ENCODE measurements at regions not wholly inside any gene's neighbourhood (a gene's known extent, or its start where the extent isn't known, plus 50 kb on each side); places are given as distances from the start of the nearest gene placed in this dataset.

GRCh38 chr15:93319121-93319814, 230.3 kb upstream of the RGMA start:
- TF ChIP-seq ESRRA (CRISPR knock-in tag; IDR thresholded peaks at IDR 0.05; ENCODE audit: borderline replicate concordance) (no peak), ZMAT4 (CRISPR knock-in tag; IDR thresholded peaks at IDR 0.05) (no peak), CREM (CRISPR knock-in tag; IDR thresholded peaks at IDR 0.05) (no peak), ZNF396 (CRISPR knock-in tag; IDR thresholded peaks at IDR 0.05; ENCODE audit: borderline replicate concordance) (no peak), CBFB (CRISPR knock-in tag; IDR thresholded peaks at IDR 0.05; ENCODE audit: low read depth) (no peak), ZNF532 (CRISPR knock-in tag; IDR thresholded peaks at IDR 0.05; ENCODE audit: borderline replicate concordance) (no peak)
- no peak overlapping the region for H3K4me3 Mint-ChIP-seq
- peaks cover 32% of the 10 kb centered on the region for H3K27me3 Mint-ChIP-seq (ENCODE audit: low read depth)
- H3K4me1 Mint-ChIP-seq, result peaks cover 8% of the 10 kb centered on the region
- H3K36me3 Mint-ChIP-seq, result no peaks in the 10 kb centered on the region
- peak; percentile 66 for ATAC-seq
- no peak for DNase-seq (ENCODE audit: low spot score)
- POLR2A ChIA-PET, result no interaction called here
- peaks cover 16% of the 10 kb centered on the region for H3K9me3 Mint-ChIP-seq
- CTCF ChIA-PET, result interaction anchor here (1.7 kb wide), 1 partner anchor 15 kb away, joined by 4 read pairs; no protein-coding TSS in a partner anchor
- no peak overlapping the region for H3K27ac Mint-ChIP-seq

DNA sequence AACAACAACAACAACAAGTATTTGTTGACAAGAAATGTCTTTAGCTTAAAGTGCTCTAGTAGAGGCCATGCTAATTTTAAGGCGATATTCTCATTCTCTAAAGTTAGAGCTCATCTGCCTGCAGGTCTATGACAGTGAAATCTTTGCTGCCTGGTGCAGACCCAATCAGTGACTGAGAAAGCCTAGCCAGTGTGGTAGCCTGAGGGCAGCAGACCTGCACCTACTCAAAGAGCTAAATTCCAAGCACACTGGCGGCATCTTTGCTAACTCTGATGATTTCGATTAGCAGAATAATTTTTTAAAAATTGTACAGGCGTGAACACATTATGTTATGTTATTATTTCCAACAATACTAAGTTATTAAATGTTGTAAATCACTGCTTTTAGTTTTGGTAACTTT, 228.8 kb upstream of the RGMA start:
- H3K9me3 Mint-ChIP-seq, result peaks cover 16% of the 10 kb centered on the region
- TF ChIP-seq, protein P1, sequence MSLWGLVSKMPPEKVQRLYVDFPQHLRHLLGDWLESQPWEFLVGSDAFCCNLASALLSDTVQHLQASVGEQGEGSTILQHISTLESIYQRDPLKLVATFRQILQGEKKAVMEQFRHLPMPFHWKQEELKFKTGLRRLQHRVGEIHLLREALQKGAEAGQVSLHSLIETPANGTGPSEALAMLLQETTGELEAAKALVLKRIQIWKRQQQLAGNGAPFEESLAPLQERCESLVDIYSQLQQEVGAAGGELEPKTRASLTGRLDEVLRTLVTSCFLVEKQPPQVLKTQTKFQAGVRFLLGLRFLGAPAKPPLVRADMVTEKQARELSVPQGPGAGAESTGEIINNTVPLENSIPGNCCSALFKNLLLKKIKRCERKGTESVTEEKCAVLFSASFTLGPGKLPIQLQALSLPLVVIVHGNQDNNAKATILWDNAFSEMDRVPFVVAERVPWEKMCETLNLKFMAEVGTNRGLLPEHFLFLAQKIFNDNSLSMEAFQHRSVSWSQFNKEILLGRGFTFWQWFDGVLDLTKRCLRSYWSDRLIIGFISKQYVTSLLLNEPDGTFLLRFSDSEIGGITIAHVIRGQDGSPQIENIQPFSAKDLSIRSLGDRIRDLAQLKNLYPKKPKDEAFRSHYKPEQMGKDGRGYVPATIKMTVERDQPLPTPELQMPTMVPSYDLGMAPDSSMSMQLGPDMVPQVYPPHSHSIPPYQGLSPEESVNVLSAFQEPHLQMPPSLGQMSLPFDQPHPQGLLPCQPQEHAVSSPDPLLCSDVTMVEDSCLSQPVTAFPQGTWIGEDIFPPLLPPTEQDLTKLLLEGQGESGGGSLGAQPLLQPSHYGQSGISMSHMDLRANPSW (CRISPR knock-in tag; conservative IDR thresholded peaks at IDR 0.05; ENCODE audit: low read depth), result no peak
- TF ChIP-seq MYBL2 (CRISPR knock-in tag; IDR thresholded peaks at IDR 0.05) (no peak), ATF6 (CRISPR knock-in tag; IDR thresholded peaks at IDR 0.05) (no peak), TP53 (CRISPR knock-in tag; IDR thresholded peaks at IDR 0.05) (no peak), GRHL2 (CRISPR knock-in tag; IDR thresholded peaks at IDR 0.05; ENCODE audit: insufficient replicate concordance, severe bottlenecking) (no peak), SP1 (CRISPR knock-in tag; conservative IDR thresholded peaks at IDR 0.05) (no peak), NFATC4 (CRISPR knock-in tag; IDR thresholded peaks at IDR 0.05) (no peak), OVOL2 (CRISPR knock-in tag; IDR thresholded peaks at IDR 0.05; ENCODE audit: borderline replicate concordance) (no peak), NR3C1 (CRISPR knock-in tag; conservative IDR thresholded peaks at IDR 0.05; ENCODE audit: low read depth) (no peak), IRF1 (CRISPR knock-in tag; IDR thresholded peaks at IDR 0.05) (no peak), USF2 (CRISPR knock-in tag; IDR thresholded peaks at IDR 0.05) (no peak), RELA (CRISPR knock-in tag; IDR thresholded peaks at IDR 0.05; ENCODE audit: borderline replicate concordance) (no peak), TCF7 (CRISPR knock-in tag; IDR thresholded peaks at IDR 0.05; ENCODE audit: low read depth) (no peak), TEAD4 (CRISPR knock-in tag; IDR thresholded peaks at IDR 0.05) (no peak)
- TF ChIP-seq, protein P2, sequence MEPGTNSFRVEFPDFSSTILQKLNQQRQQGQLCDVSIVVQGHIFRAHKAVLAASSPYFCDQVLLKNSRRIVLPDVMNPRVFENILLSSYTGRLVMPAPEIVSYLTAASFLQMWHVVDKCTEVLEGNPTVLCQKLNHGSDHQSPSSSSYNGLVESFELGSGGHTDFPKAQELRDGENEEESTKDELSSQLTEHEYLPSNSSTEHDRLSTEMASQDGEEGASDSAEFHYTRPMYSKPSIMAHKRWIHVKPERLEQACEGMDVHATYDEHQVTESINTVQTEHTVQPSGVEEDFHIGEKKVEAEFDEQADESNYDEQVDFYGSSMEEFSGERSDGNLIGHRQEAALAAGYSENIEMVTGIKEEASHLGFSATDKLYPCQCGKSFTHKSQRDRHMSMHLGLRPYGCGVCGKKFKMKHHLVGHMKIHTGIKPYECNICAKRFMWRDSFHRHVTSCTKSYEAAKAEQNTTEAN (CRISPR knock-in tag; IDR thresholded peaks at IDR 0.05), result no peak
- H3K27ac Mint-ChIP-seq, result no peak overlapping the region
- CTCF ChIA-PET, result interaction anchor here (0.8 kb wide), 1 partner anchor 230 kb away, joined by 3 read pairs; no protein-coding TSS in a partner anchor
- H3K4me3 Mint-ChIP-seq, result no peak overlapping the region
- ATAC-seq, result no peak
- peaks cover 25% of the 10 kb centered on the region for H3K27me3 Mint-ChIP-seq (ENCODE audit: low read depth)
- H3K4me1 Mint-ChIP-seq, result peaks cover 14% of the 10 kb centered on the region
- no peak for DNase-seq (ENCODE audit: low spot score)
- POLR2A ChIA-PET, result no interaction called here
- H3K36me3 Mint-ChIP-seq, result no peaks in the 10 kb centered on the region
